GM21528 (cell line): ENCODE measurements at regions not wholly inside any gene's neighbourhood (a gene's known extent, or its start where the extent isn't known, plus 50 kb on each side); places are given as distances from the start of the nearest gene placed in this dataset.
"Not testable (repeated sequence)": the region's sequence is repeated elsewhere in the genome, so short reads cannot be mapped to it uniquely, and the experiment has no call there.

ENCODE experiments used
- ATAC-seq: cut with Tn5 transposase; IDR thresholded peaks from one replicate; pipeline ENCODE4 v1.9.1; 2021; ENCODE audit warnings: mild to moderate bottlenecking, moderate library complexity; ENCODE audit not compliant: unreplicated experiment, low FRiP score

GRCh38 chr4:131649227-131649626 lies 1499.9 kb upstream of the PCDH10 start:
- no peak for ATAC-seq

- no peak for ATAC-seq
These were observed 1498.1 kb upstream of the PCDH10 start for GRCh38 chr4:131650951-131651350.

- not testable (repeated sequence) for ATAC-seq
These were observed 1465.8 kb upstream of the PCDH10 start for GRCh38 chr4:131683314-131683713.

GRCh38 chr4:131721883-131722282 lies 1427.2 kb upstream of the PCDH10 start:
- no peak for ATAC-seq

- ATAC-seq: not testable (repeated sequence)
These were observed 1426.0 kb upstream of the PCDH10 start for GRCh38 chr4:131723069-131723468.

- ATAC-seq: not testable (repeated sequence)
These were observed 1424.2 kb upstream of the PCDH10 start for GRCh38 chr4:131724847-131725246.

GRCh38 chr4:131725521-131725920 lies 1423.6 kb upstream of the PCDH10 start:
- not testable (repeated sequence) for ATAC-seq

GRCh38 chr4:131726940-131727339 lies 1422.2 kb upstream of the PCDH10 start:
- not testable (repeated sequence) for ATAC-seq

- ATAC-seq: not testable (repeated sequence)
These were observed 1421.7 kb upstream of the PCDH10 start for GRCh38 chr4:131727418-131727817.

GRCh38 chr4:131729205-131729604 lies 1419.9 kb upstream of the PCDH10 start:
- ATAC-seq: not testable (repeated sequence)

GRCh38 chr4:131729716-131730398 lies 1419.2 kb upstream of the PCDH10 start:
- ATAC-seq: not testable (repeated sequence)

- ATAC-seq: not testable (repeated sequence)
These were observed 1418.5 kb upstream of the PCDH10 start for GRCh38 chr4:131730574-131730973.

GRCh38 chr4:131732034-131732630 lies 1417.0 kb upstream of the PCDH10 start:
- not testable (repeated sequence) for ATAC-seq

GRCh38 chr4:131734321-131734720 lies 1414.8 kb upstream of the PCDH10 start:
- not testable (repeated sequence) for ATAC-seq

GRCh38 chr4:131734851-131735385 lies 1414.2 kb upstream of the PCDH10 start:
- ATAC-seq: not testable (repeated sequence)

- not testable (repeated sequence) for ATAC-seq
These were observed 1410.1 kb upstream of the PCDH10 start for GRCh38 chr4:131738991-131739390.

GRCh38 chr4:131741836-131742235 lies 1407.3 kb upstream of the PCDH10 start:
- ATAC-seq: not testable (repeated sequence)

- not testable (repeated sequence) for ATAC-seq
These were observed 1406.4 kb upstream of the PCDH10 start for GRCh38 chr4:131742536-131743205.

GRCh38 chr4:131743348-131743747 lies 1405.7 kb upstream of the PCDH10 start:
- not testable (repeated sequence) for ATAC-seq

GRCh38 chr4:131747203-131747602 lies 1401.9 kb upstream of the PCDH10 start:
- not testable (repeated sequence) for ATAC-seq

- ATAC-seq: not testable (repeated sequence)
These were observed 1399.9 kb upstream of the PCDH10 start for GRCh38 chr4:131749224-131749623.
